CD4-positive, alpha-beta memory T cell (primary cell): ENCODE measurements at regions not wholly inside any gene's neighbourhood (a gene's known extent, or its start where the extent isn't known, plus 50 kb on each side); places are given as distances from the start of the nearest gene placed in this dataset.

Experiments used
- CTCF ChIA-PET: fragments of 350-600 bp; sonication (Branson Sonifier 250); formaldehyde crosslinking; loops from one replicate; lab custom pipeline; 2021; ENCODE audit warnings: inconsistent platforms; ENCODE audit not compliant: partially characterized antibody; lab: Charles Lee
- POLR2A ChIA-PET: fragments of 350-600 bp; sonication (Branson Sonifier 250); formaldehyde crosslinking; loops from one replicate; lab custom pipeline; 2021; ENCODE audit not compliant: partially characterized antibody; lab: Charles Lee
- DNase-seq, 5 donors: peaks; one replicate each; pipeline versions ENCODE4 v3.0.0 to v3.0.0-alpha.2; 2020 to 2022; ENCODE audit warnings: mixed read lengths in 1 of 5
- H3K27ac ChIP-seq: one replicate; pipeline ENCODE4 v1.7.0; 2013; ENCODE audit warnings: low read depth, low read length
- H3K27me3 ChIP-seq: 2 replicates; pipeline ENCODE4 v1.7.0; 2013; ENCODE audit warnings: mild to moderate bottlenecking, low read length, moderate library complexity; ENCODE audit not compliant: insufficient read depth
- H3K36me3 ChIP-seq: 2 replicates; pipeline ENCODE4 v1.7.0; 2013; ENCODE audit warnings: mild to moderate bottlenecking, low read length, moderate library complexity; ENCODE audit not compliant: insufficient read depth
- H3K4me1 ChIP-seq: 2 replicates; pipeline ENCODE4 v1.7.0; 2013; ENCODE audit warnings: mild to moderate bottlenecking, low read length, moderate library complexity; ENCODE audit not compliant: insufficient read depth
- H3K4me3 ChIP-seq, 2 donors: one replicate each; pipeline ENCODE4 v1.7.0; 2013; ENCODE audit warnings: low read length in 2 of 2, mild to moderate bottlenecking in 1 of 2
- H3K9me3 ChIP-seq, 2 donors: one replicate each; pipeline ENCODE4 v1.7.0; 2013; ENCODE audit warnings: low read length in 2 of 2, control low read depth in 1 of 2; ENCODE audit not compliant: control insufficient read depth in 1 of 2
- H3K27ac Mint-ChIP-seq, 7 donors: one replicate each; pipeline ENCODE4 v1.8.0; 2020 to 2021; ENCODE audit warnings: mixed read lengths in 7 of 7, mild to moderate bottlenecking in 6 of 7, inconsistent platforms in 3 of 7, moderate library complexity in 3 of 7
- H3K27me3 Mint-ChIP-seq, 2 donors: one replicate each; pipeline ENCODE4 v1.8.0; 2020 to 2021; ENCODE audit warnings: mixed read lengths in 2 of 2
- H3K36me3 Mint-ChIP-seq, 2 donors: one replicate each; pipeline ENCODE4 v1.8.0; 2020 to 2021; ENCODE audit warnings: mixed read lengths in 2 of 2, inconsistent platforms in 1 of 2, mild to moderate bottlenecking in 1 of 2
- H3K4me1 Mint-ChIP-seq, 4 donors: one replicate each; pipeline ENCODE4 v1.8.0; 2020 to 2021; ENCODE audit warnings: mixed read lengths in 4 of 4, mild to moderate bottlenecking in 1 of 4
- H3K4me3 Mint-ChIP-seq, 8 donors: one replicate each; pipeline ENCODE4 v1.8.0; 2020 to 2021; ENCODE audit warnings: mixed read lengths in 8 of 8, mild to moderate bottlenecking in 7 of 8, moderate library complexity in 6 of 8, inconsistent platforms in 3 of 8
- H3K9me3 Mint-ChIP-seq, 8 donors: one replicate each; pipeline ENCODE4 v1.8.0; 2020 to 2021; ENCODE audit warnings: mixed read lengths in 8 of 8, mild to moderate bottlenecking in 5 of 8, inconsistent platforms in 3 of 8, moderate library complexity in 1 of 8
- intact Hi-C: fragments of 100-400 bp; cut with micrococcal nuclease; formaldehyde crosslinking; loops from one replicate; pipeline ENCODE4 v1.15.1; 2023

GRCh38 chr22:49500942-49501395 lies 326.7 kb downstream of the BRD1 start:
- Mint-ChIP-seq H3K9me3 (peaks cover 0 to 3% (median 0%) of the 10 kb centered on the region in 8 donors), H3K27me3 (no peaks in the 10 kb centered on the region), H3K4me1 (peaks cover 4 to 12% (median 7%) of the 10 kb centered on the region in 4 donors), H3K36me3 (no peaks in the 10 kb centered on the region), H3K4me3 (no peak overlapping the region), H3K27ac (no peak overlapping the region)
- CTCF ChIA-PET = no interaction called here
- H3K27me3 ChIP-seq = no peaks in the 10 kb centered on the region
- no peak for DNase-seq
- H3K36me3 ChIP-seq = no peaks in the 10 kb centered on the region
- no peak overlapping the region for H3K27ac ChIP-seq
- no peak overlapping the region for H3K4me3 ChIP-seq
- no peaks in the 10 kb centered on the region for H3K9me3 ChIP-seq
- H3K4me1 ChIP-seq = peaks cover 28% of the 10 kb centered on the region
- POLR2A ChIA-PET = no interaction called here
- intact Hi-C loops = no loop called here

- Mint-ChIP-seq H3K36me3 (no peaks in the 10 kb centered on the region), H3K27ac (no peak overlapping the region), H3K4me1 (peaks cover 4 to 12% (median 7%) of the 10 kb centered on the region in 4 donors), H3K4me3 (no peak overlapping the region), H3K27me3 (no peaks in the 10 kb centered on the region), H3K9me3 (peaks cover 0 to 3% (median 0%) of the 10 kb centered on the region in 8 donors)
- Histone ChIP-seq H3K4me1 (peaks cover 28% of the 10 kb centered on the region), H3K27ac (no peak overlapping the region), H3K4me3 (no peak overlapping the region), H3K36me3 (no peaks in the 10 kb centered on the region), H3K9me3 (no peaks in the 10 kb centered on the region), H3K27me3 (no peaks in the 10 kb centered on the region)
- ChIA-PET POLR2A (interaction anchor here (0.6 kb wide), 1 partner anchor 144 kb away, joined by 3 read pairs; no protein-coding TSS in a partner anchor), CTCF (no interaction called here)
- intact Hi-C loops = no loop called here
- DNase-seq = no peak
Measured at GRCh38 chr22:49500076-49500460, 327.6 kb downstream of the BRD1 start.

- Histone ChIP-seq H3K36me3 (no peaks in the 10 kb centered on the region), H3K4me3 (no peak overlapping the region), H3K4me1 (peaks cover 28% of the 10 kb centered on the region), H3K9me3 (no peaks in the 10 kb centered on the region), H3K27me3 (no peaks in the 10 kb centered on the region), H3K27ac (no peak overlapping the region)
- Mint-ChIP-seq H3K36me3 (no peaks in the 10 kb centered on the region), H3K27ac (no peak overlapping the region), H3K4me1 (peaks cover 4 to 12% (median 7%) of the 10 kb centered on the region in 4 donors), H3K4me3 (no peak overlapping the region), H3K9me3 (peaks cover 0 to 3% (median 0%) of the 10 kb centered on the region in 8 donors), H3K27me3 (no peaks in the 10 kb centered on the region)
- ChIA-PET POLR2A (interaction anchor here (0.6 kb wide), 1 partner anchor 144 kb away, joined by 3 read pairs; no protein-coding TSS in a partner anchor), CTCF (no interaction called here)
- DNase-seq = no peak
- intact Hi-C loops = no loop called here
Measured at GRCh38 chr22:49499433-49500075, 328.1 kb downstream of the BRD1 start.

GRCh38 chr22:49497266-49497665 lies 330.4 kb downstream of the BRD1 start:
- H3K36me3 ChIP-seq = no peaks in the 10 kb centered on the region
- no peaks in the 10 kb centered on the region for H3K36me3 Mint-ChIP-seq
- peaks cover 9% of the 10 kb centered on the region for H3K4me1 ChIP-seq
- ChIA-PET POLR2A (no interaction called here), CTCF (no interaction called here)
- no peak overlapping the region for H3K27ac ChIP-seq
- H3K27me3 Mint-ChIP-seq = no peaks in the 10 kb centered on the region
- DNase-seq = no peak
- no peaks in the 10 kb centered on the region for H3K27me3 ChIP-seq
- peaks cover 0 to 5% (median under 1%) of the 10 kb centered on the region in 4 donors for H3K4me1 Mint-ChIP-seq
- intact Hi-C loops = no loop called here
- no peaks in the 10 kb centered on the region for H3K9me3 ChIP-seq
- no peak overlapping the region for H3K4me3 Mint-ChIP-seq
- H3K4me3 ChIP-seq = no peak overlapping the region
- no peak overlapping the region for H3K27ac Mint-ChIP-seq
- H3K9me3 Mint-ChIP-seq = peaks cover 0 to 3% (median 0%) of the 10 kb centered on the region in 8 donors

GRCh38 chr22:49494555-49494954 lies 333.1 kb downstream of the BRD1 start:
- CTCF ChIA-PET = no interaction called here

GRCh38 chr22:49492741-49493251 lies 334.9 kb downstream of the BRD1 start:
- no peaks in the 10 kb centered on the region for H3K36me3 Mint-ChIP-seq
- intact Hi-C loops = no loop called here
- ChIA-PET POLR2A (no interaction called here), CTCF (no interaction called here)
- no peak for DNase-seq
- Histone ChIP-seq H3K27me3 (no peaks in the 10 kb centered on the region), H3K4me1 (no peaks in the 10 kb centered on the region), H3K4me3 (no peak overlapping the region), H3K27ac (no peak overlapping the region), H3K36me3 (no peaks in the 10 kb centered on the region), H3K9me3 (no peaks in the 10 kb centered on the region)
- H3K4me3 Mint-ChIP-seq = no peak overlapping the region
- no peaks in the 10 kb centered on the region for H3K4me1 Mint-ChIP-seq
- H3K27me3 Mint-ChIP-seq = peaks cover 0 to under 1% of the 10 kb centered on the region in 2 donors
- peaks cover 0 to 3% (median 0%) of the 10 kb centered on the region in 8 donors for H3K9me3 Mint-ChIP-seq
- no peak overlapping the region for H3K27ac Mint-ChIP-seq

More at GRCh38 chr22:49494555-49494954, 333.1 kb downstream of the BRD1 start:
- POLR2A ChIA-PET = no interaction called here
- no peaks in the 10 kb centered on the region for H3K36me3 Mint-ChIP-seq
- Histone ChIP-seq H3K9me3 (no peaks in the 10 kb centered on the region), H3K4me1 (no peaks in the 10 kb centered on the region), H3K36me3 (no peaks in the 10 kb centered on the region), H3K27ac (no peak overlapping the region), H3K4me3 (no peak overlapping the region), H3K27me3 (no peaks in the 10 kb centered on the region)
- H3K9me3 Mint-ChIP-seq = peaks cover 0 to 3% (median 0%) of the 10 kb centered on the region in 8 donors
- intact Hi-C loops = no loop called here
- H3K27me3 Mint-ChIP-seq = no peaks in the 10 kb centered on the region
- DNase-seq = no peak
- H3K27ac Mint-ChIP-seq = no peak overlapping the region
- peaks cover 0 to 1% (median 0%) of the 10 kb centered on the region in 4 donors for H3K4me1 Mint-ChIP-seq
- no peak overlapping the region for H3K4me3 Mint-ChIP-seq

GRCh38 chr22:49492308-49492707 lies 335.4 kb downstream of the BRD1 start:
- Mint-ChIP-seq H3K9me3 (peaks cover 0 to 3% (median 0%) of the 10 kb centered on the region in 8 donors), H3K27me3 (peaks cover 0 to 1% of the 10 kb centered on the region in 2 donors), H3K4me1 (no peaks in the 10 kb centered on the region), H3K36me3 (no peaks in the 10 kb centered on the region), H3K4me3 (no peak overlapping the region), H3K27ac (no peak overlapping the region)
- H3K27ac ChIP-seq = no peak overlapping the region
- H3K4me3 ChIP-seq = no peak overlapping the region
- no peak for DNase-seq
- POLR2A ChIA-PET = no interaction called here
- H3K9me3 ChIP-seq = no peaks in the 10 kb centered on the region
- H3K27me3 ChIP-seq = no peaks in the 10 kb centered on the region
- intact Hi-C loops = no loop called here
- CTCF ChIA-PET = no interaction called here
- no peaks in the 10 kb centered on the region for H3K4me1 ChIP-seq
- no peaks in the 10 kb centered on the region for H3K36me3 ChIP-seq
